Central memory CD8-positive, alpha-beta T cell (primary cell): ENCODE measurements at regions not wholly inside any gene's neighbourhood (a gene's known extent, or its start where the extent isn't known, plus 50 kb on each side); places are given as distances from the start of the nearest gene placed in this dataset.
"Not testable (repeated sequence)": the region's sequence is repeated elsewhere in the genome, so short reads cannot be mapped to it uniquely, and the experiment has no call there.

ENCODE experiments used
- ATAC-seq: fragments of 150-1000 bp; cut with Tn5 transposase; replicated peaks from 2 replicates; pipeline ENCODE4 v1.10.0; 2022; ENCODE audit warnings: mild to moderate bottlenecking, moderate FRiP score, moderate number of reproducible peaks; ENCODE audit not compliant: poor library complexity, severe bottlenecking; ENCODE audit errors: extremely low read depth
- DNase-seq, 2 donors: peaks; one replicate each; pipeline ENCODE4 v3.0.0; 2021; ENCODE audit warnings: low spot score in 2 of 2
- H3K27ac Mint-ChIP-seq: one replicate; pipeline ENCODE4 v1.8.0; 2022; ENCODE audit warnings: low read depth, mild to moderate bottlenecking, moderate library complexity, mixed read lengths
- H3K27me3 Mint-ChIP-seq: one replicate; pipeline ENCODE4 v1.8.0; 2022; ENCODE audit warnings: mixed read lengths
- H3K36me3 Mint-ChIP-seq: one replicate; pipeline ENCODE4 v1.8.0; 2022; ENCODE audit warnings: mild to moderate bottlenecking, moderate library complexity, mixed read lengths; ENCODE audit not compliant: insufficient read depth
- H3K4me1 Mint-ChIP-seq: one replicate; pipeline ENCODE4 v1.8.0; 2022; ENCODE audit warnings: mixed read lengths
- H3K4me3 Mint-ChIP-seq: one replicate; pipeline ENCODE4 v1.8.0; 2022; ENCODE audit warnings: mild to moderate bottlenecking, moderate library complexity, mixed read lengths
- H3K9me3 Mint-ChIP-seq: one replicate; pipeline ENCODE4 v1.8.0; 2022; ENCODE audit warnings: mixed read lengths

DNA sequence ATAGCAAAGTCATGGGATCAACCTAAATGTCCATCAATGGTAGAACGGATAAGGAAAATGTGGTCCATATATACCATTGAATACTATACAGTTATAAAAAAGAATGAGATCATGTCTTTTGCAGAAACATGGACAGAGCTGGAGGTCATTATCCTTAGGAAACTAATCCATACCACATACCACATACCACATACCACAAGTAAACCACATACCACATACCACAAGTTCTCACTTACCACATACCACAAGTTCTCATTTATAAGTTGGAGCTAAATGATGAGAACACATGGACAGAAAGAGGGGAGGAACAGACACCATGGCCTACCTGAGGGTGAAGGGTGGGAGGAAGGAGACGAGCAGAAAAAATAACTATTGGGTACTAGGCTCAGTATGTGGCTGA lies 154.6 kb upstream of the GHR start:
- Mint-ChIP-seq H3K4me3 (no peak overlapping the region), H3K4me1 (no peaks in the 10 kb centered on the region), H3K36me3 (no peaks in the 10 kb centered on the region), H3K27ac (no peak overlapping the region), H3K27me3 (no peaks in the 10 kb centered on the region), H3K9me3 (peaks cover 6% of the 10 kb centered on the region)
- DNase-seq (no peak), ATAC-seq (no peak)

DNA sequence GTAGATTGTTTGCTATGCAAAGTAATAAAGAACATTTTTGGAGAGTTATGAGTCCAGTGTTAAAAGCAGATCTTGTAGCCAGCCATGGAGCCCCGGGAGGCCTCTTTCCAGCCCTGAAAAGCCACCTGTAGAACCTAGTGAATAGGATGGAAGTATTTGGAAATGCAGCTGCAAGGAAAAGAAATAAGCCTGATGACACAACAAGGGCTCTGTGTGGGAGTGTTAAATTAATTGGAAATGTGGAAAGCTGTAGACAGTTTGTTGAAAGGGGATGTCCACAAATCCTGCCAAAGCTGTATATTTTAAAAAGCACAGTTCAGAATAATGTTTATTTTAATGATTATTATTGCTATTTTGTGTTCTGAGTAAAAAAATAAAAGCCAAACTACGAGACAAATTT lies 152.5 kb upstream of the GHR start:
- Mint-ChIP-seq H3K27me3 (no peaks in the 10 kb centered on the region), H3K9me3 (no peaks in the 10 kb centered on the region), H3K4me3 (no peak overlapping the region), H3K36me3 (no peaks in the 10 kb centered on the region), H3K4me1 (no peaks in the 10 kb centered on the region), H3K27ac (no peak overlapping the region)
- ATAC-seq (no peak), DNase-seq (no peak)

DNA sequence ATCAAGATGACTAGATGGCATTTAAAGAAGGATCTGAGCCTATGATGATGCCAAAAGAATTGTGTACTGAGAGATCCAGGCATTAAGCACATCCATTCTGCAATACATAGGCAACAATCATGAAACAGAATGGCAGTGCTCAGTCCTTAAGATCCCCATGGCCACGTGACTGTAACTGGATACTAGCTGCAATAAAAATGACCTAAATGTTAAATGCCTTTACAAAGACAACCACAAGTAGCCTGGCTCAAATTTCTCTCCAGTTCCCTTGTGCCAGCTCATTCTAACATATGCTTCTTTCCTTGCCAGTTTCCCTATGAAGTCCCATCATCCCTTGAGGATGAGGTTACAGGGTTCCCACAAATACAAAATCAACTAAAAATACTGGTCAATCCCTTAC lies 148.3 kb upstream of the GHR start:
- Mint-ChIP-seq H3K9me3 (no peaks in the 10 kb centered on the region), H3K36me3 (no peaks in the 10 kb centered on the region), H3K27me3 (no peaks in the 10 kb centered on the region), H3K4me1 (no peaks in the 10 kb centered on the region), H3K27ac (no peak overlapping the region), H3K4me3 (no peak overlapping the region)
- DNase-seq = no peak
- no peak for ATAC-seq

DNA sequence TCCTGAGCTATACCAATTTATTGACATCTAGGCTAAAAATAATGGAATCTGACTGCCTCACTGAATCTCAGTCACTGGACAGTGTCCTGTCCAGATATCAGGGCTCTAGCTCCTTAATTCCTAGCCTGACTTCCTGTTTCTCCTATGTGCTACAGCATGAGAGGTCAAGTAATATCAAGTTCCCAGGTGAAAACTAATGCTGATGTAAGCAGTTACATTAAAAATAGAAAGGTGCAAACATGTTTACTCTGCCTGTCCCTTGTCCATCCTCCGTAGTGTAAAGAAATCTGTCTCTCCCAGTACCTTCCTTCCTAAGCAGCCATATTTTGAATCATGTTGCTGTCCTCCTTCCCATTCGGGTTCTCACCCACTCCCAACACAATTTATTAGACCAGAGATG lies 145.9 kb upstream of the GHR start:
- no peak overlapping the region for H3K27ac Mint-ChIP-seq
- H3K27me3 Mint-ChIP-seq = no peaks in the 10 kb centered on the region
- H3K4me3 Mint-ChIP-seq = no peak overlapping the region
- DNase-seq (no peak), ATAC-seq (no peak)
- no peaks in the 10 kb centered on the region for H3K9me3 Mint-ChIP-seq
- H3K4me1 Mint-ChIP-seq = no peaks in the 10 kb centered on the region
- H3K36me3 Mint-ChIP-seq = no peaks in the 10 kb centered on the region

DNA sequence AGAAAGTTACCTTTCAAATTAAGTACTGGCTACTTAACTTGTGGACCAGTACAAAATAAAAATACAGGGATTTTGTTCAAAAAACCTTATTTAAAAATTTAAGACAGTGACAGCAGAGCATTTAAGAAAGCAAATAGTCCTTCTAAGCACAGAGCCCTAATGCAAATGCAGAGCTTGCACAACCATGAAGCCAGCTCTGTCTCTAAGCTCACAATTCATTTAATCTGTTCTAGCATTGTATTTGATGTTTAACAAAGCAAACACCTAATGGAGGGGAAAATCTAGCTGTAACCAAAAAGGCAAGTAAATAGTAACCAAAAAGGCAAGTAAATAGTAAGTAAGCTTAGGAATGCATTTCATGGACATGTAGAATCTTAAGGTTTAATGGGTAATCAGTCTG lies 138.7 kb upstream of the GHR start:
- Mint-ChIP-seq H3K4me3 (no peak overlapping the region), H3K36me3 (no peaks in the 10 kb centered on the region), H3K27ac (no peak overlapping the region), H3K4me1 (no peaks in the 10 kb centered on the region), H3K27me3 (no peaks in the 10 kb centered on the region), H3K9me3 (peaks cover 7% of the 10 kb centered on the region)
- ATAC-seq (no peak), DNase-seq (no peak)

DNA sequence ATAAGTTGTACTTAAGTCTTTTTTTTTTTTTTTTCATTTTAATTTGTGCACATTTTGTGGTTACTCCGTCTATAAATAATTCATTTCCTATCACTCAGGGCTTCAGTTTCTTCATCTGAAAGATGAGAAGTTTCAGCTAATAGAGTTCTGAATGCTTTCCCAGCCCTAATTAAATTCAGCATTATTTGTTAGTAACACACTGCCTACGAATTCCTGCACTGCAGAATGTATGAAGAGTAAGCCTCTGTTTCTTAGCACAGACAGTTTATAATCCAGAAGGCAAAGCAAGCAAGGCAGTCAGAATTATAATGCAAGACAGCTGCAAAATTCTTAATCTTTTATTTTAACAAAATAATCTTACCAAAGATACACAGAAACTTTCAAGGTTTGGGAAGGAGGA lies 138.0 kb upstream of the GHR start:
- peaks cover 14% of the 10 kb centered on the region for H3K9me3 Mint-ChIP-seq
- ATAC-seq (no peak), DNase-seq (no peak)
- no peaks in the 10 kb centered on the region for H3K27me3 Mint-ChIP-seq
- H3K27ac Mint-ChIP-seq = no peak overlapping the region
- no peaks in the 10 kb centered on the region for H3K36me3 Mint-ChIP-seq
- no peak overlapping the region for H3K4me3 Mint-ChIP-seq
- H3K4me1 Mint-ChIP-seq = no peaks in the 10 kb centered on the region

DNA sequence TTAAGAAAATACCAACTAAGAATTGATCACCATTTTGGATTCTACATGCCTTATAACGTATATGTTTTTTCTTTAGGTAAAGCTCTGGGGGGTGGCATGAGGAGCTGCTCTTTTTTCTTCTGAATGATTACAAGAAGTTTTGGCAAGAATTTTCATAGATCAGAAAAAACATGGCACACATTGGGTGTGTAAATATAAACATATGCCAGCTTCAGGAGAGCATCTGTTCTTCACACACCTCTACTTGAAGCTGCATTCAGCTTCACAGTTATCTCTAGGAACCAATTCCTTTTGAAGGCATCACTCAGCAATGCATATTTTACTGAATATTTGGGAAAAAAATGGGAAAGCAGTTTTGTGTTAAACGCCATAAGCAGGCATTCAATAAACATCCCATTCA lies 122.7 kb upstream of the GHR start:
- no peaks in the 10 kb centered on the region for H3K36me3 Mint-ChIP-seq
- H3K27me3 Mint-ChIP-seq = no peaks in the 10 kb centered on the region
- H3K9me3 Mint-ChIP-seq = peaks cover 11% of the 10 kb centered on the region
- DNase-seq (no peak), ATAC-seq (no peak)
- H3K4me3 Mint-ChIP-seq = no peak overlapping the region
- no peak overlapping the region for H3K27ac Mint-ChIP-seq
- no peaks in the 10 kb centered on the region for H3K4me1 Mint-ChIP-seq

DNA sequence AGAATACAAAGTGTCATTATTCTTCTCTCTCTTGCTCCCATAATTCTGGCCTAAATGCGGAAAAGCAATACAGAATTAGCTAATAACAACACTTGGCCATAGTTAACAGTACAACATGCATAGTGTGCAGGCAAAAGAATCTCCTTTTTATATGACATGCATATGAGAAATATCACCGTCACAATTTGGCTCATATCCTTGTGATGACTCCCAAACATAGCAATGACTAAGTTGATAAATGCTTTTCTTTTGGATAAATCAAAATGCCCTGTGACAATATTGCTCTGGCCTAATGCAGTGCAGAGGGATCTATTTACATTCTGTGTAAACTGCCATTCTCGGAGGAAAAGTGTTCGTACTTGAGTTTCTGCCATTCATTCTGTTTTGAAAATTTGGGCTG lies 121.9 kb upstream of the GHR start:
- Mint-ChIP-seq H3K4me1 (no peaks in the 10 kb centered on the region), H3K36me3 (no peaks in the 10 kb centered on the region), H3K27ac (no peak overlapping the region), H3K27me3 (no peaks in the 10 kb centered on the region), H3K9me3 (peaks cover 11% of the 10 kb centered on the region), H3K4me3 (no peak overlapping the region)
- ATAC-seq (no peak), DNase-seq (no peak)

DNA sequence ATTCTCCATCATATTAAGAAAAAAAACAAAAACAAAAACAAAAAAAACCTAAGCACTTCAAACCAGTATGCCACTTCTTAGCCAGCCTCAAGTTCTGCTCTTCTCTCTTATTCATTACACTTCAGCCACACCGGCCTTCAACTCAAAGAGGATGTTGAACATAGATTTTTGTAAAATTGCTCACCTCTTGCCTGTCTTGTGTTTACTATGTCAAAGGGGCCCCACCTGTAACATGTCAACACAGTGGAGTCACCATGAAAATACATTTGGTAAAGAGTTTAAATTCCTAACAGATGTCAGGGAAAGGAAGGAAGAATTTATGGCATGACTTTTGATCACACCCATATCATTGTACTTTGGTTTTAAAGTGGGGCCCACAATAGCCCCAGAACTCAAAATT lies 121.1 kb upstream of the GHR start:
- no peak overlapping the region for H3K27ac Mint-ChIP-seq
- no peak overlapping the region for H3K4me3 Mint-ChIP-seq
- DNase-seq (no peak), ATAC-seq (no peak)
- no peaks in the 10 kb centered on the region for H3K4me1 Mint-ChIP-seq
- H3K27me3 Mint-ChIP-seq = no peaks in the 10 kb centered on the region
- no peaks in the 10 kb centered on the region for H3K36me3 Mint-ChIP-seq
- peaks cover 5% of the 10 kb centered on the region for H3K9me3 Mint-ChIP-seq

DNA sequence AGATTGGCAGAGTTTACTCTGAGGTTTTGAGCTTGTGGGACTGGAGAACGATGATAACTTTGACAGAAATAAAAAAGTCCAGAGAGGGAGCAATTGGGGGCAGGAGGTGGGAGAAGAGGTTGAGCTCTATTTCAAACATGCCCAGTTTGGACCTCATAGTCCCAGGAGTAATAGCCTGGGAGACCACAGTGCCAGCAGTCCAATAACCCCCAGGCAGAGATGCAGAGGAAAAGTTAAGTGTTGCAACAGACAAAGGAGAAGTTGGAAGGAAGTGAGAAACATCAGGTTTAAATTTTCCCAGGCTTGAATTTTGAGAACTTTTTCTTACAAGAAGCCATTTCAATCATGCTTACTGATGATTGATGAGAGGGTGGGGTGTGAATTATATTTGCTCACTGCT lies 117.0 kb upstream of the GHR start:
- ATAC-seq (no peak), DNase-seq (no peak)
- H3K27me3 Mint-ChIP-seq = no peaks in the 10 kb centered on the region
- no peak overlapping the region for H3K27ac Mint-ChIP-seq
- H3K4me3 Mint-ChIP-seq = no peak overlapping the region
- H3K9me3 Mint-ChIP-seq = peaks cover 5% of the 10 kb centered on the region
- H3K36me3 Mint-ChIP-seq = no peaks in the 10 kb centered on the region
- H3K4me1 Mint-ChIP-seq = no peaks in the 10 kb centered on the region

DNA sequence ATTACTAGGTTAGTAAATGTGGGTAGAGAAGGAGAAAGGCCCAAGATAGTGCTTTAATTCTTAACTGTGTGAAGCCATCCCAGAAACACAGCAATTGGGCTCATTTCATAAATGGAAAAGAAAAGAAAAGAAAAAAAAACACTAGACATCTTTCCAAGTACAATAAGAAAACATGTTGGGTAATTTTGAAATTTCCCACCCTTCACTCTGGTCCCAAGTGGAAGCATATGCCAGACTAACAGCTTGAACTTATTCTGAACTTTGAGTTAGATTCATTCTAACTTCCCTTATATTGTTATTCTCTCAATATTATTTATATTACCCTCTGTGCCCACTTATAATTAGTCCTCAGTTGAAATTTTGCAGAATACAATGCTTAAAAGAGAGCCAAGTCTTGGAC lies 113.4 kb upstream of the GHR start:
- DNase-seq = no peak
- H3K9me3 Mint-ChIP-seq = peaks cover 5% of the 10 kb centered on the region
- ATAC-seq = no peak
- H3K36me3 Mint-ChIP-seq = no peaks in the 10 kb centered on the region
- no peak overlapping the region for H3K27ac Mint-ChIP-seq
- no peak overlapping the region for H3K4me3 Mint-ChIP-seq
- H3K27me3 Mint-ChIP-seq = no peaks in the 10 kb centered on the region
- H3K4me1 Mint-ChIP-seq = no peaks in the 10 kb centered on the region

DNA sequence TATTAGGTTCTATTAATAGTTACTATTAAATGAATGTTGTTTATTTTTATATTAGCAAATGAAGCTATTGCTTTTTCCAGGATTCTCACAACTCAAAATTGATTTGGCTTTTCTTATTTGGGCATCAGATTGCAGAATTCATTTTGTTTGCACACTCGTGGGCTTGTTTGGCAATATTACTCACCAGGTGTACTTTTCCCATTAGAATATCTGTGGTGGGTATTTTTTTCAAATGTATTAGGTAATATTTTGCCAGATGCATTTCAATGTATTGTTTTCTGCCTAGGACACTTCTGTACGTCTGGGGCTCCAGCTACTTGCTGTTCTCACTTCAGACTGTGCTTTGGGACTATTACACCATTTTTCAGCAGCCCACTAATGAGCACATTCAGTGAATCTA lies 108.0 kb upstream of the GHR start:
- DNase-seq (no peak), ATAC-seq (no peak)
- no peaks in the 10 kb centered on the region for H3K4me1 Mint-ChIP-seq
- no peaks in the 10 kb centered on the region for H3K27me3 Mint-ChIP-seq
- H3K9me3 Mint-ChIP-seq = peaks cover 9% of the 10 kb centered on the region
- H3K27ac Mint-ChIP-seq = no peak overlapping the region
- no peak overlapping the region for H3K4me3 Mint-ChIP-seq
- H3K36me3 Mint-ChIP-seq = no peaks in the 10 kb centered on the region

DNA sequence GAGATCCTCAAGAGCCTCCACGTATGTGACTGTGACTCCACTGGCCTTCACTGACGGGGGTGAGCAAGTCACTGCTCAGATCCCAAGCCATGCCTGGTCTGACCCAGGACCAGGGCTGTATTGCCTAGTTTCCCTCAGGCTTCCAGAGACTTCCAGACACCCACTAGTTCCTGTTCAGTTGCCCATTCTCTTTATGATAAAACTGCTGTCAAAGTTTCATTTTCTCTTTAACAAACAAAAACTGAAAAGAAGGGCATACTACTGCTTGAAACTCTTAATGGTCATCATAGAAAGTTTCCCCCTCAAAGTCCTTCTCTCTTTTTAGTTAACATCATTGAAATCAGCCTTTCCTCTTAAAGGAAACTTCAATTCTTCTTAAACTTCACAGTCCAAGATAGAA lies 105.7 kb upstream of the GHR start:
- H3K27ac Mint-ChIP-seq = no peak overlapping the region
- H3K9me3 Mint-ChIP-seq = peaks cover 9% of the 10 kb centered on the region
- no peaks in the 10 kb centered on the region for H3K4me1 Mint-ChIP-seq
- no peaks in the 10 kb centered on the region for H3K27me3 Mint-ChIP-seq
- H3K4me3 Mint-ChIP-seq = no peak overlapping the region
- DNase-seq = no peak
- no peaks in the 10 kb centered on the region for H3K36me3 Mint-ChIP-seq
- no peak for ATAC-seq

DNA sequence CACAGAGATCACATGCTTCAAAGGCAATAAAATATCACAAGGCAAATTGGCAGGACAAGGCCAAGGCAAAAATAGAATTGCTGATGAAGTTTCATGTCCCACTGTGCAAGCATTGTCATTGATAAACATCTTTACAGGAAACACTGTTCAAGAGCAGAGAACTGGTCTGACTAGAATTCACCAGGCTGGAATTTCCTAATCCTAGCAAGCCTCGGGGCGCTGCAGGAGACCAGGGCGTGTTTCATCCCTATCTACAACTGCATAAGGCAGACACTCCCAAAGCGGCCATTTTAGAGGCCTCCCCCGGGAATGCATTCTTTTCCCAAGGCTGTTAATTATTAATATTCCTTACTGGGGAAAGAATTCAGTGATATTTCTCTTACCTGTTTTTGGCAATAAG lies 103.7 kb upstream of the GHR start:
- not testable (repeated sequence) for H3K27ac Mint-ChIP-seq, H3K27me3 Mint-ChIP-seq, H3K4me1 Mint-ChIP-seq, ATAC-seq, H3K36me3 Mint-ChIP-seq, DNase-seq, H3K4me3 Mint-ChIP-seq
- H3K9me3 Mint-ChIP-seq = peaks cover 12% of the 10 kb centered on the region
